Osteocyte (in vitro differentiated cells): ENCODE measurements at regions not wholly inside any gene's neighbourhood (a gene's known extent, or its start where the extent isn't known, plus 50 kb on each side); places are given as distances from the start of the nearest gene placed in this dataset.

Experiments used
- DNase-seq: peaks from one replicate; pipeline ENCODE4 v3.0.0; 2021; ENCODE audit warnings: mixed read lengths; ENCODE audit not compliant: unreplicated experiment; ENCODE audit errors: extremely low spot score
- H3K27ac Mint-ChIP-seq: one replicate; pipeline ENCODE4 v1.8.0; 2021; ENCODE audit warnings: mild to moderate bottlenecking, mixed read lengths; ENCODE audit not compliant: unreplicated experiment
- H3K27me3 Mint-ChIP-seq: one replicate; pipeline ENCODE4 v1.8.0; 2021; ENCODE audit warnings: mixed read lengths; ENCODE audit not compliant: unreplicated experiment
- H3K36me3 Mint-ChIP-seq: one replicate; pipeline ENCODE4 v1.8.0; 2021; ENCODE audit warnings: mixed read lengths; ENCODE audit not compliant: unreplicated experiment
- H3K4me1 Mint-ChIP-seq: one replicate; pipeline ENCODE4 v1.8.0; 2021; ENCODE audit warnings: mixed read lengths; ENCODE audit not compliant: unreplicated experiment
- H3K4me3 Mint-ChIP-seq: one replicate; pipeline ENCODE4 v1.8.0; 2021; ENCODE audit warnings: mild to moderate bottlenecking, moderate library complexity, mixed read lengths; ENCODE audit not compliant: unreplicated experiment
- H3K9me3 Mint-ChIP-seq: one replicate; pipeline ENCODE4 v1.8.0; 2021; ENCODE audit warnings: mixed read lengths; ENCODE audit not compliant: unreplicated experiment
- TF ChIP-seq, protein P1 (sequence below): fragments of 200-600 bp; sonication (generic); IDR thresholded peaks from 2 replicates; pipeline ENCODE4 v1.5.0; 2021; ENCODE audit warnings: antibody characterized with exemption, mild to moderate bottlenecking, moderate library complexity

- DNase-seq: no peak
- Mint-ChIP-seq H3K9me3 (no peaks in the 10 kb centered on the region), H3K27ac (no peak overlapping the region), H3K36me3 (no peaks in the 10 kb centered on the region), H3K4me1 (peaks cover 4% of the 10 kb centered on the region), H3K4me3 (no peak overlapping the region), H3K27me3 (peaks cover 36% of the 10 kb centered on the region)
- TF ChIP-seq, protein P1, sequence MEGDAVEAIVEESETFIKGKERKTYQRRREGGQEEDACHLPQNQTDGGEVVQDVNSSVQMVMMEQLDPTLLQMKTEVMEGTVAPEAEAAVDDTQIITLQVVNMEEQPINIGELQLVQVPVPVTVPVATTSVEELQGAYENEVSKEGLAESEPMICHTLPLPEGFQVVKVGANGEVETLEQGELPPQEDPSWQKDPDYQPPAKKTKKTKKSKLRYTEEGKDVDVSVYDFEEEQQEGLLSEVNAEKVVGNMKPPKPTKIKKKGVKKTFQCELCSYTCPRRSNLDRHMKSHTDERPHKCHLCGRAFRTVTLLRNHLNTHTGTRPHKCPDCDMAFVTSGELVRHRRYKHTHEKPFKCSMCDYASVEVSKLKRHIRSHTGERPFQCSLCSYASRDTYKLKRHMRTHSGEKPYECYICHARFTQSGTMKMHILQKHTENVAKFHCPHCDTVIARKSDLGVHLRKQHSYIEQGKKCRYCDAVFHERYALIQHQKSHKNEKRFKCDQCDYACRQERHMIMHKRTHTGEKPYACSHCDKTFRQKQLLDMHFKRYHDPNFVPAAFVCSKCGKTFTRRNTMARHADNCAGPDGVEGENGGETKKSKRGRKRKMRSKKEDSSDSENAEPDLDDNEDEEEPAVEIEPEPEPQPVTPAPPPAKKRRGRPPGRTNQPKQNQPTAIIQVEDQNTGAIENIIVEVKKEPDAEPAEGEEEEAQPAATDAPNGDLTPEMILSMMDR: no peak
Measured at GRCh38 chr4:3871181-3871852, 105.1 kb downstream of the ADRA2C start.

- H3K27me3 Mint-ChIP-seq: peaks cover 40% of the 10 kb centered on the region
- DNase-seq: no peak
- H3K4me3 Mint-ChIP-seq: no peak overlapping the region
- H3K9me3 Mint-ChIP-seq: no peaks in the 10 kb centered on the region
- TF ChIP-seq, protein P1: no peak
- H3K36me3 Mint-ChIP-seq: no peaks in the 10 kb centered on the region
- H3K4me1 Mint-ChIP-seq: peaks cover 4% of the 10 kb centered on the region
- H3K27ac Mint-ChIP-seq: no peak overlapping the region
Measured at GRCh38 chr4:3871881-3872833, 106.0 kb downstream of the ADRA2C start.

GRCh38 chr4:3872834-3873313 lies 106.7 kb downstream of the ADRA2C start:
- peaks cover 40% of the 10 kb centered on the region for H3K27me3 Mint-ChIP-seq
- no peak overlapping the region for H3K4me3 Mint-ChIP-seq
- H3K27ac Mint-ChIP-seq: no peak overlapping the region
- peaks cover 4% of the 10 kb centered on the region for H3K4me1 Mint-ChIP-seq
- TF ChIP-seq, protein P1: no peak
- H3K9me3 Mint-ChIP-seq: peaks cover under 1% of the 10 kb centered on the region
- H3K36me3 Mint-ChIP-seq: no peaks in the 10 kb centered on the region
- DNase-seq: no peak

- Mint-ChIP-seq H3K27ac (no peak overlapping the region), H3K27me3 (peaks cover 45% of the 10 kb centered on the region), H3K9me3 (peaks cover 6% of the 10 kb centered on the region), H3K4me3 (no peak overlapping the region), H3K36me3 (peaks cover 3% of the 10 kb centered on the region), H3K4me1 (peaks cover 4% of the 10 kb centered on the region)
- TF ChIP-seq, protein P1: no peak
- DNase-seq: no peak
Measured at GRCh38 chr4:3873408-3874027, 107.3 kb downstream of the ADRA2C start.
